IMR-90 (cell line): ENCODE measurements at regions not wholly inside any gene's neighbourhood (a gene's known extent, or its start where the extent isn't known, plus 50 kb on each side); places are given as distances from the start of the nearest gene placed in this dataset.

Experiments used
- ATAC-seq: fragments of 200-7000 bp; cut with Tn5 transposase; 2 replicates; pipeline ENCODE4 v1.9.1; 2020; ENCODE audit warnings: low read depth, mild to moderate bottlenecking, moderate library complexity
- BruUV-seq: library from RNA; stranded (reverse); fragments of 400-500 nt; replicated peaks from 2 replicates; lab custom pipeline; 2021; lab: Mats Ljungman, UMichigan
- CTCF ChIA-PET: fragments of 300-600 bp; formaldehyde crosslinking; extraction: SDS; loops from one replicate; lab custom pipeline; 2021; ENCODE audit warnings: antibody characterized with exemption; lab: Yijun Ruan, JAX
- POLR2A ChIA-PET: fragments of 300-600 bp; sonication (Branson Sonifier 250); formaldehyde crosslinking; loops from one replicate; lab custom pipeline; 2022; ENCODE audit warnings: antibody characterized with exemption; ENCODE audit not compliant: unreplicated experiment; lab: Charles Lee
- DNase-seq: peaks from one replicate; pipeline ENCODE4 v3.0.0; 2013
- H2AFZ ChIP-seq: replicated peaks from 2 replicates; pipeline ENCODE3; 2013; ENCODE audit warnings: low read length, mild to moderate bottlenecking; ENCODE audit not compliant: poor library complexity
- H2AK5ac ChIP-seq: 2 replicates; pipeline ENCODE4 v1.6.1; 2013; ENCODE audit warnings: low read depth, low read length, inconsistent platforms
- H2AK9ac ChIP-seq: replicated peaks from 2 replicates; pipeline ENCODE3; 2013; ENCODE audit warnings: mild to moderate bottlenecking, low read depth, low read length, moderate library complexity; ENCODE audit not compliant: poor library complexity
- H2BK120ac ChIP-seq: 2 replicates; pipeline ENCODE4 v1.6.1; 2013; ENCODE audit warnings: low read depth, low read length, inconsistent platforms
- H2BK15ac ChIP-seq: 3 replicates; pipeline ENCODE4 v1.6.1; 2013; ENCODE audit warnings: low read depth, low read length, inconsistent platforms
- H2BK20ac ChIP-seq: 2 replicates; pipeline ENCODE4 v1.6.1; 2013; ENCODE audit warnings: low read depth, mild to moderate bottlenecking, inconsistent platforms, low read length, moderate library complexity
- H2BK5ac ChIP-seq: 2 replicates; pipeline ENCODE4 v1.6.1; 2013; ENCODE audit warnings: mild to moderate bottlenecking, low read depth, low read length, inconsistent platforms; ENCODE audit not compliant: poor library complexity, severe bottlenecking
- H3K14ac ChIP-seq: replicated peaks from 2 replicates; pipeline ENCODE4 v1.6.1; 2013; ENCODE audit warnings: low read depth, low read length, inconsistent platforms
- H3K18ac ChIP-seq: 2 replicates; pipeline ENCODE4 v1.6.1; 2013; ENCODE audit warnings: low read depth, low read length, control low read depth
- H3K23ac ChIP-seq: 2 replicates; pipeline ENCODE4 v1.6.1; 2013; ENCODE audit warnings: low read depth, low read length, inconsistent platforms
- H3K27ac ChIP-seq: 2 replicates; pipeline ENCODE4 v1.5.1; 2013; ENCODE audit warnings: mild to moderate bottlenecking, control low read depth, low read length; ENCODE audit not compliant: insufficient read depth
- H3K27me3 ChIP-seq: 2 replicates; pipeline ENCODE4 v1.6.1; 2013; ENCODE audit warnings: low read length; ENCODE audit not compliant: control insufficient read depth, insufficient read depth
- H3K36me3 ChIP-seq: 2 replicates; pipeline ENCODE4 v1.6.1; 2013; ENCODE audit warnings: low read length, mixed read lengths; ENCODE audit not compliant: control insufficient read depth, insufficient read depth
- H3K4ac ChIP-seq: 2 replicates; pipeline ENCODE4 v1.6.1; 2013; ENCODE audit warnings: low read depth, low read length, inconsistent platforms
- H3K4me1 ChIP-seq: 2 replicates; pipeline ENCODE4 v1.6.1; 2013; ENCODE audit warnings: low read length, mixed read lengths; ENCODE audit not compliant: control insufficient read depth, insufficient read depth
- H3K4me2 ChIP-seq: 2 replicates; pipeline ENCODE4 v1.6.1; 2013; ENCODE audit warnings: low read depth, mild to moderate bottlenecking, control low read depth, low read length, moderate library complexity
- H3K4me3 ChIP-seq: 2 replicates; pipeline ENCODE4 v1.5.1; 2013; ENCODE audit warnings: low read depth, mild to moderate bottlenecking, control low read depth, low read length, moderate library complexity; ENCODE audit not compliant: insufficient read depth
- H3K56ac ChIP-seq: 2 replicates; pipeline ENCODE4 v1.6.1; 2013; ENCODE audit warnings: low read length, inconsistent platforms; ENCODE audit not compliant: insufficient read depth; ENCODE audit errors: extremely low read depth
- H3K79me1 ChIP-seq, 2 experiments: 2 replicates each; pipeline ENCODE4 v1.6.1; 2013; ENCODE audit warnings: low read length in 2 of 2, inconsistent platforms in 1 of 2, low read depth in 1 of 2
- H3K9ac ChIP-seq: 2 replicates; pipeline ENCODE4 v1.6.1; 2013; ENCODE audit warnings: low read depth, low read length, control low read depth
- H3K9me1 ChIP-seq: 2 replicates; pipeline ENCODE4 v1.6.1; 2013; ENCODE audit warnings: low read length, inconsistent platforms; ENCODE audit not compliant: insufficient read depth
- H3K9me3 ChIP-seq: 2 replicates; pipeline ENCODE4 v1.6.1; 2013; ENCODE audit warnings: low read length; ENCODE audit not compliant: control insufficient read depth, insufficient read depth
- H4K20me1 ChIP-seq: 2 replicates; pipeline ENCODE4 v1.6.1; 2013; ENCODE audit warnings: low read length, inconsistent platforms; ENCODE audit not compliant: insufficient read depth
- H4K5ac ChIP-seq: 2 replicates; pipeline ENCODE4 v1.6.1; 2013; ENCODE audit warnings: mild to moderate bottlenecking, low read depth, low read length, control low read depth
- H4K8ac ChIP-seq, 2 experiments: 2 replicates each; pipeline ENCODE4 v1.6.1; 2013; ENCODE audit warnings: low read depth in 2 of 2, low read length in 2 of 2, control low read depth in 1 of 2, inconsistent platforms in 1 of 2
- H4K91ac ChIP-seq: 2 replicates; pipeline ENCODE4 v1.6.1; 2013; ENCODE audit warnings: low read depth, low read length, inconsistent platforms; ENCODE audit not compliant: insufficient read depth
- BHLHE40 ChIP-seq: fragments of 150-350 bp; IDR thresholded peaks from 2 replicates; pipeline ENCODE4 v1.6.1; 2016; ENCODE audit warnings: mild to moderate bottlenecking, low read depth, low read length
- CEBPB ChIP-seq: IDR thresholded peaks from 2 replicates; pipeline ENCODE4 v1.6.1; 2012; ENCODE audit warnings: low read depth, low read length, improper control_type of control experiment
- MAZ ChIP-seq: IDR thresholded peaks from 2 replicates; pipeline ENCODE4 v1.6.1; 2012; ENCODE audit warnings: low read depth, mild to moderate bottlenecking, low read length, improper control_type of control experiment, moderate library complexity, borderline replicate concordance
- RAD21 ChIP-seq: IDR thresholded peaks from 2 replicates; pipeline ENCODE4 v1.6.1; 2012; ENCODE audit warnings: low read length, improper control_type of control experiment
- RFX5 ChIP-seq: IDR thresholded peaks from 2 replicates; pipeline ENCODE4 v1.8.0; 2012; ENCODE audit warnings: low read depth, mild to moderate bottlenecking, low read length, moderate library complexity
- WGBS, 2 experiments: methylation state at CpG; one replicate each; pipeline versions ENCODE4 v1.1.5 to v1.1.7; 2013; ENCODE audit warnings: missing lambda C conversion rate in 2 of 2; ENCODE audit not compliant: insufficient read length in 1 of 2; ENCODE audit errors: extremely low coverage in 2 of 2; 5-methylcytosine and 5-hydroxymethylcytosine counted together
- dilution Hi-C: fragments of 300-500 bp; cut with HindIII; formaldehyde crosslinking; loops from one replicate; pipeline ENCODE4 v1.14.3; 2018; ENCODE audit warnings: low sequenced_read_pairs; ENCODE audit not compliant: unreplicated experiment
- in situ Hi-C: fragments of 300-500 bp; cut with MboI; formaldehyde crosslinking; loops from 3 replicates; pipeline ENCODE4 v1.14.3; 2019; ENCODE audit warnings: low sequenced_read_pairs, inconsistent platforms, mixed read lengths
- intact Hi-C: fragments of 100-400 bp; cut with micrococcal nuclease; formaldehyde crosslinking; loops from 2 replicates; pipeline ENCODE4 v1.10.0; 2022

GRCh38 chr10:78727728-78728127 is 341.0 kb upstream of the ZMIZ1 start:
- WGBS, 2 experiments: 13% methylated on average over 1 of the region's 3 CpGs; no CpG with 5 or more reads in 1 of the 2 experiments
- intact Hi-C loops (no loop called here), dilution Hi-C loops (no loop called here), in situ Hi-C loops (no loop called here)
- Histone ChIP-seq H2BK120ac (no peak overlapping the region), H2BK20ac (no peak overlapping the region), H3K4me3 (no peak overlapping the region), H3K18ac (no peak overlapping the region), H4K5ac (no peak overlapping the region), H4K20me1 (no peaks in the 10 kb centered on the region), H3K27me3 (peaks cover 67% of the 10 kb centered on the region), H3K23ac (no peak overlapping the region), H3K56ac (no peak overlapping the region), H3K79me1 (no peaks in the 10 kb centered on the region), H3K4ac (no peak overlapping the region), H3K27ac (no peak overlapping the region), H3K4me1 (no peaks in the 10 kb centered on the region), H2BK5ac (no peak overlapping the region), H3K9me1 (no peaks in the 10 kb centered on the region), H2AK9ac (no peak overlapping the region), H2AK5ac (no peak overlapping the region), H3K14ac (no peak overlapping the region), H3K9me3 (peaks cover 3% of the 10 kb centered on the region; the same call in 1 of the 2 replicates), H3K4me2 (no peak overlapping the region), H4K91ac (no peak overlapping the region), H4K8ac (no peak overlapping the region), H2BK15ac (no peak overlapping the region), H3K36me3 (no peaks in the 10 kb centered on the region), H2AFZ (no peak overlapping the region), H3K9ac (no peak overlapping the region)
- no peak for ATAC-seq
- TF ChIP-seq RAD21: no peak
- no peak for TF ChIP-seq CEBPB
- TF ChIP-seq BHLHE40: no peak
- no peak for TF ChIP-seq RFX5
- no peak for TF ChIP-seq MAZ
- POLR2A ChIA-PET: no interaction called here
- DNase-seq: no peak
- no TSS peak for BruUV-seq
- CTCF ChIA-PET: interaction anchor here (0.6 kb wide), 1 partner anchor 287 kb away, joined by 3 read pairs; no protein-coding TSS in a partner anchor
